ENCODE measurements at regions not wholly inside any gene's neighbourhood (a gene's known extent, or its start where the extent isn't known, plus 50 kb on each side); places are given as distances from the start of the nearest gene placed in this dataset.

GRCh38 chr13:73779881-73780280 is 354.3 kb downstream of the KLF12 start:
- DNase-seq = no peak

GRCh38 chr13:73778242-73778864 is 355.9 kb downstream of the KLF12 start:
- no peak for DNase-seq

- no peak for DNase-seq
Observed at GRCh38 chr13:73777134-73777533, 357.1 kb downstream of the KLF12 start.

- no peak for DNase-seq
Observed at GRCh38 chr13:73776151-73776785, 357.9 kb downstream of the KLF12 start.

- DNase-seq = no peak
Observed at GRCh38 chr13:73773168-73773549, 361.0 kb downstream of the KLF12 start.

- DNase-seq = no peak
Observed at GRCh38 chr13:73772449-73773167, 361.6 kb downstream of the KLF12 start.

GRCh38 chr13:73767747-73768315 is 366.4 kb downstream of the KLF12 start:
- DNase-seq = peak; percentile 55

GRCh38 chr13:73767191-73767741 is 366.9 kb downstream of the KLF12 start:
- DNase-seq = no peak

GRCh38 chr13:73765651-73766384 is 368.4 kb downstream of the KLF12 start:
- DNase-seq = peak; percentile 75

- no peak for DNase-seq
Observed at GRCh38 chr13:73759434-73759833, 374.8 kb downstream of the KLF12 start.

- no peak for DNase-seq
Observed at GRCh38 chr13:73757481-73758233, 376.5 kb downstream of the KLF12 start.

GRCh38 chr13:73754727-73755292 is 379.4 kb downstream of the KLF12 start:
- DNase-seq = no peak

GRCh38 chr13:73754241-73754640 is 380.0 kb downstream of the KLF12 start:
- no peak for DNase-seq

- no peak for DNase-seq
Observed at GRCh38 chr13:73751290-73751689, 382.9 kb downstream of the KLF12 start.

GRCh38 chr13:73748404-73748803 is 385.8 kb downstream of the KLF12 start:
- no peak for DNase-seq

- no peak for DNase-seq
Observed at GRCh38 chr13:73745190-73745589, 389.0 kb downstream of the KLF12 start.

GRCh38 chr13:73742982-73743381 is 391.2 kb downstream of the KLF12 start:
- no peak for DNase-seq

GRCh38 chr13:73741742-73742141 is 392.5 kb downstream of the KLF12 start:
- no peak for DNase-seq

- DNase-seq = no peak
Observed at GRCh38 chr13:73741111-73741510, 393.1 kb downstream of the KLF12 start.

- no peak for DNase-seq
Observed at GRCh38 chr13:73740666-73741065, 393.5 kb downstream of the KLF12 start.

GRCh38 chr13:73739394-73739793 is 394.8 kb downstream of the KLF12 start:
- no peak for DNase-seq

- DNase-seq = no peak
Observed at GRCh38 chr13:73738626-73739025, 395.6 kb downstream of the KLF12 start.
